ENCODE measurements at regions not wholly inside any gene's neighbourhood (a gene's known extent, or its start where the extent isn't known, plus 50 kb on each side); places are given as distances from the start of the nearest gene placed in this dataset.

DNA sequence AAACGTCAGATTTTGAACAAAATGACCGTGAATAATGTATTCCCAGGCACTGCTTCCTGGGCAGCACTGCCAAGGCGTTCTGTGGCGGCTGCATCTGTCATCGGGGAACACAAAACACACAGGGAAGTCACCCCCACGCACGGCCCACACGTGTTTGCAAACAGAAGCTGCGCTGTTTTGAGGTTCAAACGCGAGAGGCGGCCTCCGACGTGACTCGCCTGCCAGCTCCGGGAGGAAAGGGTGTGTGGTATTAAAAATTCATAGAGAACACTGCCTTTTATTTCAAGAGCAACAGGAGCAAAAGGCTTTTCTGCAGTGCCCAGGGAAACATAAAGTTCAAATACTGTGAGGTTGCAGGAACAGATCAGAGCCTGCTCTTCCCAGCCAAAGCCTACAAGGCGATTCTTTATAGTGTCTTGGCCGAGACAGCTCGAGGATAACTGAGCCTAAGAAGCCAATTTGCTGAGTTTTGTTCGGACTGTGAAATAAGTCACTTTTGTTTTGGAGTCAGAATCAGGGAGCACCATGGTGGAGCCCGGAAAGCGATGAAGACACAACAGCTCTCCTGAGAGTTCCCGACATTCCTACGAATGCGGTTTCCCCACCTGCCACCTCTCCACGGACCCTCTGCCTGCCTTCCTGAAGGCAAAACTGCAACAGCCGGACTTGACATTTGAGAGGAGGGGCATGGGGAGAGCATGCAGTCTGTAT lies 115.3 kb upstream of the IRX2 start:
- ChIA-PET POLR2A (interaction anchor here (0.6 to 0.9 kb wide), 2 partner anchors 11 to 1333 kb away, joined by 3 read pairs; no protein-coding TSS in a partner anchor), CTCF (ENCODE audit: low intra/inter-chr PET ratio) (no interaction called here)
- in situ Hi-C loops (cut with MboI) (no loop called here), intact Hi-C loops (cut with micrococcal nuclease) (no loop called here)
- DNase-seq (ENCODE audit: extremely low read depth in 1 of 4, low spot score in 3 of 4): no peak
- H3K27ac ChIP-seq (ENCODE audit: extremely low read depth, low read depth, low read length): no peak overlapping the region
- H4K20me1 ChIP-seq (replicated peaks; ENCODE audit: control insufficient read depth, insufficient read depth, low read length): peaks cover 3% of the 10 kb centered on the region; the same call in 1 of the 2 replicates
- ATAC-seq: no peak
- no peak overlapping the region for H3K9ac ChIP-seq (ENCODE audit: insufficient read depth in 1 of 2, low read depth in 2 of 2, low read length in 2 of 2)
- H3K4me2 ChIP-seq (ENCODE audit: insufficient read depth, low read length): no peak overlapping the region
- H2AFZ ChIP-seq (ENCODE audit: low read depth, low read length): no peak overlapping the region
- BruUV-seq (replicated peaks): no TSS peak
- no peaks in the 10 kb centered on the region for H3K36me3 ChIP-seq (ENCODE audit: control insufficient read depth, insufficient read depth, low read length)
- TF ChIP-seq SAFB (IDR thresholded peaks at IDR 0.05; ENCODE audit: borderline replicate concordance, low read depth, low read length): no peak
- TF ChIP-seq DMBX1 (CRISPR knock-in tag; IDR thresholded peaks at IDR 0.05; ENCODE audit: borderline replicate concordance): no peak
- no peak for TF ChIP-seq MTA2 (IDR thresholded peaks at IDR 0.05; ENCODE audit: low read depth)
- no peak for TF ChIP-seq ETV5 (CRISPR knock-in tag; IDR thresholded peaks at IDR 0.05; ENCODE audit: low read depth)
- TF ChIP-seq ZSCAN32 (CRISPR knock-in tag; IDR thresholded peaks at IDR 0.05): no peak
- no peak for TF ChIP-seq ZNF212 (CRISPR knock-in tag; IDR thresholded peaks at IDR 0.05)
- no peak for TF ChIP-seq BRCA1 (IDR thresholded peaks at IDR 0.05)
- no peak for TF ChIP-seq BRCA1 (CRISPR knock-in tag; IDR thresholded peaks at IDR 0.05)
- TF ChIP-seq SMARCB1 (IDR thresholded peaks at IDR 0.05; ENCODE audit: insufficient read length, low read depth): no peak
- no peak for TF ChIP-seq MYNN (IDR thresholded peaks at IDR 0.05)
- no peak for TF ChIP-seq MYNN (CRISPR knock-in tag; IDR thresholded peaks at IDR 0.05)
- TF ChIP-seq ZC3H8 (IDR thresholded peaks at IDR 0.05): no peak
- no peak for TF ChIP-seq PURB (CRISPR knock-in tag; IDR thresholded peaks at IDR 0.05; ENCODE audit: low read depth)
- no peak for TF ChIP-seq TAL1 (IDR thresholded peaks at IDR 0.05)
- TF ChIP-seq, protein P1, sequence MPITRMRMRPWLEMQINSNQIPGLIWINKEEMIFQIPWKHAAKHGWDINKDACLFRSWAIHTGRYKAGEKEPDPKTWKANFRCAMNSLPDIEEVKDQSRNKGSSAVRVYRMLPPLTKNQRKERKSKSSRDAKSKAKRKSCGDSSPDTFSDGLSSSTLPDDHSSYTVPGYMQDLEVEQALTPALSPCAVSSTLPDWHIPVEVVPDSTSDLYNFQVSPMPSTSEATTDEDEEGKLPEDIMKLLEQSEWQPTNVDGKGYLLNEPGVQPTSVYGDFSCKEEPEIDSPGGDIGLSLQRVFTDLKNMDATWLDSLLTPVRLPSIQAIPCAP (CRISPR knock-in tag; IDR thresholded peaks at IDR 0.05; ENCODE audit: borderline replicate concordance): no peak
- no peak for TF ChIP-seq MEIS2 (IDR thresholded peaks at IDR 0.05; ENCODE audit: partially characterized antibody)
- TF ChIP-seq MAFF (IDR thresholded peaks at IDR 0.05; ENCODE audit: low read length): no peak
- TF ChIP-seq, protein P2, sequence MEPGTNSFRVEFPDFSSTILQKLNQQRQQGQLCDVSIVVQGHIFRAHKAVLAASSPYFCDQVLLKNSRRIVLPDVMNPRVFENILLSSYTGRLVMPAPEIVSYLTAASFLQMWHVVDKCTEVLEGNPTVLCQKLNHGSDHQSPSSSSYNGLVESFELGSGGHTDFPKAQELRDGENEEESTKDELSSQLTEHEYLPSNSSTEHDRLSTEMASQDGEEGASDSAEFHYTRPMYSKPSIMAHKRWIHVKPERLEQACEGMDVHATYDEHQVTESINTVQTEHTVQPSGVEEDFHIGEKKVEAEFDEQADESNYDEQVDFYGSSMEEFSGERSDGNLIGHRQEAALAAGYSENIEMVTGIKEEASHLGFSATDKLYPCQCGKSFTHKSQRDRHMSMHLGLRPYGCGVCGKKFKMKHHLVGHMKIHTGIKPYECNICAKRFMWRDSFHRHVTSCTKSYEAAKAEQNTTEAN (CRISPR knock-in tag; IDR thresholded peaks at IDR 0.05): no peak
- no peak for TF ChIP-seq NCOA2 (IDR thresholded peaks at IDR 0.05; ENCODE audit: partially characterized antibody in 2 of 2)
- TF ChIP-seq ZNF253 (CRISPR knock-in tag; conservative IDR thresholded peaks at IDR 0.05): no peak
- TF ChIP-seq POLR2G (IDR thresholded peaks at IDR 0.05; ENCODE audit: low read depth, low read length): no peak
- no peak for TF ChIP-seq HCFC1 (IDR thresholded peaks at IDR 0.05; ENCODE audit: low read depth, low read length)
- no peak overlapping the region for H3K4me3 ChIP-seq
- WGBS (ENCODE audit: insufficient coverage, low coverage, missing lambda C conversion rate): under 1% methylated on average over 27 of the region's 27 CpGs
- H3K79me2 ChIP-seq (ENCODE audit: control insufficient read depth, insufficient read depth, low read length): no peaks in the 10 kb centered on the region
- FAIRE-seq: no peak
- no peaks in the 10 kb centered on the region for H3K4me1 ChIP-seq (replicated peaks in 1 of 2; ENCODE audit: control insufficient read depth in 2 of 2, insufficient read depth in 2 of 2, low read length in 2 of 2)
- H3K9me3 ChIP-seq (replicated peaks; ENCODE audit: control insufficient read depth, insufficient read depth, low read depth, low read length): no peaks in the 10 kb centered on the region
- H3K27me3 ChIP-seq (ENCODE audit: control insufficient read depth in 2 of 2, insufficient read depth in 2 of 2, low read length in 2 of 2): peaks cover 8 to 30% of the 10 kb centered on the region in 2 experiments; a peak in 3 of 5 replicates
- no peaks in the 10 kb centered on the region for H3K9me1 ChIP-seq (ENCODE audit: control insufficient read depth, insufficient read depth, low read length)
